ENCODE measurements at regions not wholly inside any gene's neighbourhood (a gene's known extent, or its start where the extent isn't known, plus 50 kb on each side); places are given as distances from the start of the nearest gene placed in this dataset.

DNA sequence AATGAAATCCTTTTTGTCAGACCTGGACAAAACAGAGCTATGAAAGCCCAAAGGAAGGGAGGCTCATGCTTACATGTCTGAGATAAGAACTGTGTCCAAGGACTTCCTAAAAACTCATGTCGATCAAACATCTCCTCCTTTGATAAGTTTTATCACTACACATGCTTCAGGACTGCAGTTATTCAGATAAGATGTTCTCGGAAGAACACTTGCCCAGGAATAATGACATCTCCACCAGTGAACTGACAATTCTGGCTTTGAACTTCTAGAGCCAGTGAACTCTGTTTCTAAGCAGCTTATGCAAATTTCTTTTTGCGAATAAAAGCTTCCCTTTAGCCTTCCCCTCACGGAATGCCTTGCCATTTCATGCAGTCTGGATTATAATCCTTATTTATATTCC is 561.6 kb downstream of the TBC1D4 start:
- TF ChIP-seq, protein P1, sequence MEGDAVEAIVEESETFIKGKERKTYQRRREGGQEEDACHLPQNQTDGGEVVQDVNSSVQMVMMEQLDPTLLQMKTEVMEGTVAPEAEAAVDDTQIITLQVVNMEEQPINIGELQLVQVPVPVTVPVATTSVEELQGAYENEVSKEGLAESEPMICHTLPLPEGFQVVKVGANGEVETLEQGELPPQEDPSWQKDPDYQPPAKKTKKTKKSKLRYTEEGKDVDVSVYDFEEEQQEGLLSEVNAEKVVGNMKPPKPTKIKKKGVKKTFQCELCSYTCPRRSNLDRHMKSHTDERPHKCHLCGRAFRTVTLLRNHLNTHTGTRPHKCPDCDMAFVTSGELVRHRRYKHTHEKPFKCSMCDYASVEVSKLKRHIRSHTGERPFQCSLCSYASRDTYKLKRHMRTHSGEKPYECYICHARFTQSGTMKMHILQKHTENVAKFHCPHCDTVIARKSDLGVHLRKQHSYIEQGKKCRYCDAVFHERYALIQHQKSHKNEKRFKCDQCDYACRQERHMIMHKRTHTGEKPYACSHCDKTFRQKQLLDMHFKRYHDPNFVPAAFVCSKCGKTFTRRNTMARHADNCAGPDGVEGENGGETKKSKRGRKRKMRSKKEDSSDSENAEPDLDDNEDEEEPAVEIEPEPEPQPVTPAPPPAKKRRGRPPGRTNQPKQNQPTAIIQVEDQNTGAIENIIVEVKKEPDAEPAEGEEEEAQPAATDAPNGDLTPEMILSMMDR (IDR thresholded peaks at IDR 0.05): no peak
- TF ChIP-seq POLR2A (IDR thresholded peaks at IDR 0.05): no peak
